ENCODE measurements at regions not wholly inside any gene's neighbourhood (a gene's known extent, or its start where the extent isn't known, plus 50 kb on each side); places are given as distances from the start of the nearest gene placed in this dataset.
"Not testable (repeated sequence)": the region's sequence is repeated elsewhere in the genome, so short reads cannot be mapped to it uniquely, and the experiment has no call there.

DNA sequence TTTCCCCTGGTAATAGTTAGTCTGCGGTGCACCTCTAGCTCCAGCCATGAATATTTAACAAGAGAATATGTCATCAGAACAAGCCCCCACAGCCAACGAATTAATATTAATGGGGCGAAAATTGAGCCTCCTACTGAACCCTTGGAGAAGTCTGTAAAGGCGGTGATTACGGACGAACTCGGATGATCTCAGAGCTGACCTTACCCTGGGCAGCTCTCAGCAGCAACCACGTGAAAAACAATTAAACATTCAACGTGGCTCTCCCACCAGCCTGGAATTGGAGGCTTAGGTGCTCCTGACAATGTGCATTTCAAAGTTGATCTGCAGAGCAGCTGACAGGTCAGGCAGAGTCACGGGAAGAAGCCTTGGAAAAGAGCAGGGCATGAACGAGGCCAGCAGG lies 407.6 kb upstream of the MYT1L start:
- no peak for DNase-seq (ENCODE audit: low read depth, low spot score)
- H3K27ac ChIP-seq: peak overlapping the region; percentile 75

DNA sequence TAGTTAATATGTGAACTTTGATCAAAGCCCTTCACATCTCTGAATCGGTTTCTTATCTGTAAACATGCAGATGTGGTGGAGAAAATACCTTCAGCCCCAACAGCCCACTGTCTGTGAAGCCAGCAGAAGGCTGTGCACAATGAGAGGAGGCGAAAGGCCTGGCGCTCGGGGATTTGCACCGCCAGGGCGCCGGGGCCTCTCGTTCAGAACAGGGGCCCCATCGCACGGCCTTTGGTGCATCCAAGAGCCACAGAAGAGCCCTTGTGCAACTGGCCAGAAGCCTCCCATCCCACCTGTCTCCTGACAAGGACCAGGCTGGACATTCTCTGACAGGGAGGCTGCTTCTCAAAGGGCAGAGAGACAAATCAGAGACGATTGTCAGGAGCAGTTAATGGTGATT lies 407.2 kb upstream of the MYT1L start:
- DNase-seq (ENCODE audit: low read depth, low spot score): no peak

GRCh38 chr2:2735041-2735440 lies 404.0 kb upstream of the MYT1L start:
- peak overlapping the region; percentile 32 for H3K27ac ChIP-seq
- DNase-seq (ENCODE audit: low read depth, low spot score): peak; percentile 51

More for the DNA sequence above, 407.2 kb upstream of the MYT1L start:
- H3K27ac ChIP-seq: no peak overlapping the region

DNA sequence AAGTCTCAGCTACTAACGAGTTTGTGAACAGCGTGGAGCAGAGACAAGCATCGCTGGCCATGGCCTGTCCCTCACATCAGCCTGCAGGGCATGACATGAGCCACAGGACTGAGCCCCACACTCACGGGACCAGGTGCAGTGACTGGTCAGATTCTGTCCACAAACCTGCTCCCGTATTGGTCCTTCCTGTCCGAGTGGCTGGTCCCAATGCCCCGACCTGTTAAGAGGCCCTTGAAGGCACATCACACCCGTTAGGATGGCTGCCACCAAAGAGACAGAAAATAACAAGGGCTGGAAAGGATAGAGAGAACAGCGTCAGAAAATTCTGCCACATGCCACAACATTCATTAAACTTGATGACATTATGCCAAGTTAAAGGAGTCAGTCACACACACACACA lies 403.2 kb upstream of the MYT1L start:
- H3K27ac ChIP-seq: no peak overlapping the region
- no peak for DNase-seq (ENCODE audit: low read depth, low spot score)

DNA sequence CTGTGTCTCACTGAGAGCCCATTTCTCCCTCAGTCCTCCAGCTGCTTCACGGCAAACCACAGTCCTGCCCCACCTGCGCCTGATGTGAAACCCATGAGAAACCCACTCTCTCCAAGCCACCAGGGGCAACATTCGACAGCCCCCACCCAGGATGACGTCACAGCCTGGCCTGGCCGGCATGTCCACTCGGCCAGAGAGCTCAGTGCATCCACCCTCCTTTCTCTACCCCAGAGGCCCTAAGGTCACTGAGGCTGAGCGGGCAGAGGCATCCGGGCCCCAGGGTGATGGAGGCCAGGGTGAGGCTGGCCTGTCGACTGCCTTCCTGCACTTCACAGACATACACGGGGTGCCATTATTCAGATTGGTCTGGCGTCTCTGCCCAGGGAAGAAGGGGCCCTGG lies 402.7 kb upstream of the MYT1L start:
- H3K27ac ChIP-seq: no peak overlapping the region
- no peak for DNase-seq (ENCODE audit: low read depth, low spot score)

DNA sequence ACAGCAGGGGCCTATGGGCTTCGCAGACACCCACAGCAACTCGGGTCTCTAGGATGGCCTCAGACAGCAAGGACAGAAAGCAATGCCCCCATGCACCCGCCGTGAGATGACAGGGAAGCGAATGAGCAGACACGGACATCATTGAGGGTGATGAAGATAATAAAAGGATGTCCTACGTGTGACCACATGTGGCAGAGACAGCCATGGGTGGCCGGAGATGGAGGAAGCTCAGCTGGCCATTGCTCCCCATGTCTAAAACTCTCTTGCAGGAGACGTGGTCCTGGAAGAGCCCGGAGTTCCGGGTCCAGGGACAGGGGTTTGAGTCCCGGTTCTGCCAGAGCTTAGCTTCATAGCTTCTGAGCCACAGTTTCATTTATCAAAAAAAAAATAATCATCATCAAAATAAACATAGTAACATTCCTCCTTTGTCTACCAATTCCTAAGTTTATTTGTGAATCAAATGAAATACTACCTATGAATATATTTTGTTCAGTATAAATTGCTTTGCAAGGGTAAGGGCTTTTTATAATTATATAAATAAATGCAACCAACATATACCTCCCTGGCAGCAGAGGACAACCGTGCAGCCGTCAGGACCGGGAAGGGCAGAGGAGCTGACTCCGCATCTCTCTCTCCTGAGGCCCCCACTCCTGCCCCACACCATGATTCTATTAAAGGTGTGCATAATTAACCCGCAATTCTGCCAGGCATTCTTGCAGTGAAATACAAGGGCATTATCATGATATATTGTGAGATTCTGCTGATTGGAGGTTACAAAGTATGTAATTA lies 401.4 kb upstream of the MYT1L start:
- H3K27ac ChIP-seq: no peak overlapping the region
- DNase-seq (ENCODE audit: low read depth, low spot score): no peak

DNA sequence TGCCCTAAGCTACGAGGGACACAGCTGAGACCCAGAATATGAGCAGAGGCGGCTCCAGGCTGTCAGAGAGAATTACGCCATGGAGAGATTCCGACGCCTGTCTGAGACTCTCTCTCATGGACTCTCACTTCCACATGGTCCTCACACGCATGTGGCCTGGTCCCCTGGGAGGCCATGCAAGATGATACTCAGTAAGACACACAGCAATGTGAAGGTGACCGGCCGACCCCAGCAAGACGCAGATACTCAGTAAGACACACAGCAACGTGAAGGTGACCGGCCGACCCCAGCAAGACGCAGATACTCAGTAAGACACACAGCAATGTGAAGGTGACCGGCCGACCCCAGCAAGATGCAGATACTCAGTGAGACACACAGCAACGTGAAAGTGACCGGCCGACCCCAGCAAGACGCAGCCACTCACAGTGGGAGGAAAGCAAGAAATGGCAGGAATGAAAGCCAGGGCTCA lies 400.8 kb upstream of the MYT1L start:
- DNase-seq (ENCODE audit: low read depth, low spot score): no peak
- H3K27ac ChIP-seq: no peak overlapping the region

DNA sequence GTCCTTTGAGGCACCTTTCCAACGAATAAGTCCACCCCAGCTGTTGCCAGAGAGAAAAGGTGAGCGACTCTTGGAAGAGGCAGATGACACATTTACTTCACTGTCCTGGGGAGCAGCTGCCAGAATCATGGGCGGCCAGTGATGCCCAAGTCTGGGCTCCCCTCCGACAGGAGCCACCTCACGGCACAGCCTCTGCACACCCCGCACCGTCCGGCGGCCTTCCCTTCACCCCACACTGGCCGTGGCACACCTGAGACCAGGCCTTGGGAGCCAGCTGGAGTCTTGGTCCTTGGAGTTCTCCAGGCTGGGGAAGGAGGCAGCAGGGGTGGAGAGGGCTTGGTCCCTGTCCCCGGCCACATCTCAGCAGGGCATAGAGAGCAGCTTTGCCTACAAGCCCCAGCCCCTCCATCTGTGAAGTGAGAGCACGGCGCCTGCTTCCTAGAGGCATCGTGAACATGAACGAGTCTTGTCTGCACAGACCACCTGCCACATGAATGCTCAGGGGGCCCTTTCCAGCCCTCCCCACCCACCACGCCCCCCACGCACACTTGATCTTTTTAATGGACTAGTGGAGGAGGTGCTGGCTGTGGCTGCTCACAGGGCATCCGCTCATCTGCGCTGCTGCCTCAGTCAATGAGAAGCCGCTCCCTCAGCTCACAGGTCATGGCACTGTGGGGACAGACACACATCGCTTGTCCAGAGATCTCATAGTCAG lies 400.2 kb upstream of the MYT1L start:
- no peak for DNase-seq (ENCODE audit: low read depth, low spot score)

GRCh38 chr2:2730301-2730833 lies 399.3 kb upstream of the MYT1L start:
- DNase-seq (ENCODE audit: low read depth, low spot score): no peak
- no peak overlapping the region for H3K27ac ChIP-seq

More for the DNA sequence above, 400.2 kb upstream of the MYT1L start:
- no peak overlapping the region for H3K27ac ChIP-seq

DNA sequence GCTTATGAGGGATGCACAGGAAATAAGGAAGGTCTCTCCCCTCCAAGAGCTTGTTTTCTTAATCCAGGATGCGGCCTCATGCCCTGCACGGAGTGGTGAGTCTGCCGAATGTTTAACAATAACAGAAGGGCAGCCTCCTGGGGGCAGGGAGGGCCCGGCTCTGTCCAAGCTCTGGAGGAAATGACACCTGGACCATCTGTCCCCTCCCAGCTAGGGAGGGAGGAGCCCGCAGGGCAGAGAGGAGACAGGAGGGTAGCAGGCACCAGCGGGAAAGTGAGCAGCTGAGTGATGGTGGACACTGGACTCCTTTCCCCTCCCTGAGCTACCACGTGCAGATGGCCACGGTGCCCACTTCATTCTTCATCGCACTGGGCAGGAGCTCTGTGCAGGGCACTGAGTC lies 398.2 kb upstream of the MYT1L start:
- no peak overlapping the region for H3K27ac ChIP-seq
- DNase-seq (ENCODE audit: low read depth, low spot score): no peak

DNA sequence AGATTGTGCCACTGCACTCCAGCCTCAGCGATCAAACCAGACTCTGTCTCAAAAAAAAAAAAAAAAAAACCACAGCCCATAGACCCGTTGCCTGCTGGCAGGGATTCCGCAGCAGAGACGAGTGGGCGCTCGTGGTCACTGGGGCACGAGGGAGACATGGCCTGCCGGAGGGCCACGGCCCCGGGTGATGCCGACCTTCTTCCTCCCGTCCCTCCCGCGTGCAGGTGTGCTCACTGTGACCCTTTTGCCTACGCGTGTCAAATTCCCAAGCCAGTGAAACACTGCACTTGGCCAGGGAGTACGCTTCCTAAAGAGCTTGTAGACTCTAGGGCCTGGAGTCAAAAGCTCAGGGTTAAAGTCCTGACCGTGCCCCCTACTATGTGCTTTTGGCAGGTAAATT lies 397.6 kb upstream of the MYT1L start:
- H3K27ac ChIP-seq: no peak overlapping the region
- no peak for DNase-seq (ENCODE audit: low read depth, low spot score)

DNA sequence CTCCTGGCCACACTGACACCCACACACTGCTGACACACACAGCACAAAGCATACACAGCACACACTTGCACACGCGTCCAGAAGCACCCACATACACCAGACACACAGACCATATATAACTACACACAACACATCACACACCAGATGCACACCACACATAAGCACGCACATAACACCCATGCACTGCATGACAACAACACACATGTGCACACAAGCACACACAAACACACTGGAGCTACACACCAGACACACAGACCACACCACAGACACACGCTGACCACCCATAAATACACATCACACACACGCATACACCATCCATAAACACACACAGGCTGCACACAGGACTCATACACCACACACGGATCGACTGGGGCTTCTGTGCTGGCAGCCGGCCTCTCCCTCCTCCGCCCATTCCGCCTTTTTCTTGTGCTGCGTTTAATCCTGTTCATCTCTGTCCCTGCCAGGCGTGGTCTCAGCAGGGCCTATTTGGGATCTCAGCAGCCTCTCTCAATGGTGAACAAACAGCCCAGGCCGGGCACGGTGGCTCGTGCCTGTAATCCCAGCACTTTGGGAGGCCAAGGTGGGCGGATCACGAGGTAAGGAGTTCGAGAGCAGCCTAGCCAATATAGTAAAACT lies 396.9 kb upstream of the MYT1L start:
- DNase-seq (ENCODE audit: low read depth, low spot score): no peak
- no peak overlapping the region for H3K27ac ChIP-seq

- no peak for DNase-seq (ENCODE audit: low read depth, low spot score)
- H3K27ac ChIP-seq: no peak overlapping the region
These were observed 395.1 kb upstream of the MYT1L start for GRCh38 chr2:2726163-2726562.

DNA sequence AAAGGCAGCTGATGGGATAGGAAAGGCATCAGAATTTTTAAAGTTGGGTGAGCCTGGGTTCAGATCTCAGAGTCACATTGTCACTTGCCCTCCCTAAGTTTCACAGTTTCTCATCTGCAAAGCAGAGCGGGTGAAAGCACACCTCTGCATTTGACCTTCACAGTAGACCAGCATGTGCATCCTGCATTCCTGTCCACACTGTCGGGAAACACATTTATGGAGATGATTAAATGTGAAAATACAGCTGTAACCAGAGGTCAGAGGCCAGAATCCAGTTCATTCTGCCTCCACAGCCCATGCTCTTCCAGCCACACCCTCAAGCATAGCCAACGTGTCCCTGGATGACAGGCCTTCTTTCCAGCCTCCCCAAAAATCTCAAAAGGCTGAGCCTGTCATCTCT lies 392.0 kb upstream of the MYT1L start:
- H3K27ac ChIP-seq: no peak overlapping the region
- DNase-seq (ENCODE audit: low read depth, low spot score): no peak

DNA sequence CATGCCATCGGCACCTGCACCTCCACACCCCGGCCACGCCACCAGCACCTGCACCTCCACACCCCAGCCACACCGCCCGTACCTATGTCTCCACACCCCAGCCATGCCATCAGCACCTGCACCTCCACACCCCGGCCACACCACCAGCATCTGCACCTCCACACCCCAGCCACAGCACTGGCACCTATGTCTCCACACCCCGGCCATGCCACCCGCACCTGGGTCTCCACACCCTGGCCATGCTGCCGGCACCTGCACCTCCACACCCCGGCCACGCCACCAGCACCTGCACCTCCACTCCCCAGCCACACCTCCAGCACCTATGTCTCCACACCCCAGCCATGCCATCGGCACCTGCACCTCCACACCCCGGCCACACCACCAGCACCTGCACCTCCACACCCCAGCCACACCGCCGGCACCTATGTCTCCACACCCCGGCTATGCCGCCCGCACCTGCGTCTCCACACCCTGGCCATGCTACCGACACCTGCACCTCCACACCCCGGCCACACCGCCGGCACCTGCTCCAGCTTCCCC lies 390.3 kb upstream of the MYT1L start:
- H3K27ac ChIP-seq: no peak overlapping the region
- DNase-seq (ENCODE audit: low read depth, low spot score): no peak

- H3K27ac ChIP-seq; DNase-seq (ENCODE audit: low read depth, low spot score): not testable (repeated sequence)
These were observed 389.7 kb upstream of the MYT1L start for GRCh38 chr2:2720806-2721205.

- no peak overlapping the region for H3K27ac ChIP-seq
- no peak for DNase-seq (ENCODE audit: low read depth, low spot score)
These were observed 389.3 kb upstream of the MYT1L start for GRCh38 chr2:2720351-2720750.

- H3K27ac ChIP-seq: no peak overlapping the region
- DNase-seq (ENCODE audit: low read depth, low spot score): no peak
These were observed 388.7 kb upstream of the MYT1L start for GRCh38 chr2:2719781-2720180.

DNA sequence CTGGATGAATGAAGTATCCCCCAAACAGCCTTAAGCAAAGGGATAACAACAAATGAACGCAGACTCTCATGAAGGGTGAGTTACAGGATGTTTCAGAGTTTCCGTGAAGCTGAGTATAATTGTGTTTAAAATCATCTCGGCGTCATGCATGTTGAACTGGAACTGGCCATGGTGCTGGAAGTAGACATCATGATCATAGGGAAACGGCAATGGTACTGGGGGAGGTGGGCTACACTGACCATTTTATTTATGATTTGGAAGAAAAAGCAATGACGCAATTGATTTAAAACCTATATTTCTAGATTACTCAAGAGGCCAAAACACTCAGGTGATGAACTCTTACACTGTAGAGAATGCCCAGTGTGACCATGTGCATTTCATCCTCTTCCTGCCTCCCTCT lies 387.9 kb upstream of the MYT1L start:
- no peak for DNase-seq (ENCODE audit: low read depth, low spot score)
- H3K27ac ChIP-seq: no peak overlapping the region

DNA sequence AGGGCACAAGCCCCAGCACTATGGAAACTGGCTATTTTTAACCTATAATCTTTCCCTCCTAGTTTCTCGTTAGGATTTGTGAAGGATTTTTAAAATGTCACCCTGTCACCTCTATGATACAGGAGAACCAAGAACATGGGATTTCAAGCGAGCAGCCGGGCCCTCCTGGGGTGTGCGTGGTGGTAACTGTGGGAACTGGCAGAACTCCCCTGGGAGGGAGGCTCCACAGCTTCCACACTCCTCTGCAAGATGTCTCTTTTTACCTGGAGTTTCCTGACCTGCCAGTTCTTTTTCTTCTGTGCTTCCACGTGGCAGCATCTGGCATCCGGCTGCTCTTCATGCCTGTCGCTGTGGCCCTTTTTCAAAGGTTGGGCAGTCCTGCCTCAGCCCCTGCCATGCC lies 386.3 kb upstream of the MYT1L start:
- no peak overlapping the region for H3K27ac ChIP-seq

GRCh38 chr2:2716771-2717170 lies 385.7 kb upstream of the MYT1L start:
- no peak overlapping the region for H3K27ac ChIP-seq
- no peak for DNase-seq (ENCODE audit: low read depth, low spot score)

More for the DNA sequence above, 386.3 kb upstream of the MYT1L start:
- DNase-seq (ENCODE audit: low read depth, low spot score): no peak

Data from epithelial cell of prostate (primary cell).